D721Med (cell line): ENCODE measurements at regions not wholly inside any gene's neighbourhood (a gene's known extent, or its start where the extent isn't known, plus 50 kb on each side); places are given as distances from the start of the nearest gene placed in this dataset.

Source experiments
- DNase-seq: peaks from one replicate; pipeline ENCODE4 v3.0.0; 2011; ENCODE audit warnings: low spot score; ENCODE audit not compliant: insufficient read length
- FAIRE-seq: peaks from 2 replicates; lab custom pipeline; 2011; peaks lifted over from hg19 to GRCh38; lab: Jason Lieb, UNC
- CTCF ChIP-seq: IDR thresholded peaks from 2 replicates; pipeline ENCODE4 v1.5.1; 2012; ENCODE audit warnings: mild to moderate bottlenecking, control low read depth; ENCODE audit not compliant: insufficient read depth; ENCODE audit errors: missing control alignments

- no peak for TF ChIP-seq CTCF
- FAIRE-seq: no peak
- no peak for DNase-seq
These were observed 483.9 kb downstream of the KDM4C start for GRCh38 chr9:7241694-7242093.

GRCh38 chr9:7240569-7241311 is 483.0 kb downstream of the KDM4C start:
- DNase-seq: no peak
- no peak for TF ChIP-seq CTCF
- no peak for FAIRE-seq

- TF ChIP-seq CTCF: no peak
- DNase-seq (no peak), FAIRE-seq (no peak)
These were observed 481.9 kb downstream of the KDM4C start for GRCh38 chr9:7239708-7240107.

- FAIRE-seq (no peak), DNase-seq (no peak)
- no peak for TF ChIP-seq CTCF
These were observed 480.5 kb downstream of the KDM4C start for GRCh38 chr9:7238247-7238637.

GRCh38 chr9:7237473-7238246 is 479.9 kb downstream of the KDM4C start:
- DNase-seq (no peak), FAIRE-seq (no peak)
- TF ChIP-seq CTCF: no peak

GRCh38 chr9:7236186-7236585 is 478.4 kb downstream of the KDM4C start:
- TF ChIP-seq CTCF: no peak
- FAIRE-seq: no peak

GRCh38 chr9:7234144-7234543 is 476.4 kb downstream of the KDM4C start:
- DNase-seq (no peak), FAIRE-seq (no peak)
- TF ChIP-seq CTCF: peak; percentile 66

More at GRCh38 chr9:7236186-7236585, 478.4 kb downstream of the KDM4C start:
- DNase-seq: no peak
